ENCODE measurements at regions not wholly inside any gene's neighbourhood (a gene's known extent, or its start where the extent isn't known, plus 50 kb on each side); places are given as distances from the start of the nearest gene placed in this dataset.

GRCh38 chr20:24804481-24805206 lies 144.4 kb upstream of the CST7 start:
- Histone ChIP-seq H3K4me1 (ENCODE audit: low read length) (no peaks in the 10 kb centered on the region), H3K4me2 (ENCODE audit: low read depth, low read length) (no peak overlapping the region), H3F3A (ENCODE audit: insufficient read depth, low read length) (no peaks in the 10 kb centered on the region), H3K36me3 (replicated peaks; ENCODE audit: insufficient read depth, low read length) (no peaks in the 10 kb centered on the region), H3K27me3 (replicated peaks; ENCODE audit: insufficient read depth, low read length) (no peaks in the 10 kb centered on the region), H2AFZ (ENCODE audit: low read length) (no peak overlapping the region), H3K27ac (ENCODE audit: low read length) (no peak overlapping the region), H3K9me3 (replicated peaks; ENCODE audit: insufficient read depth, low read length) (no peaks in the 10 kb centered on the region), H3K79me2 (ENCODE audit: low read length) (no peaks in the 10 kb centered on the region), H3K9ac (ENCODE audit: low read length) (no peak overlapping the region), H3K4me3 (ENCODE audit: low read length) (no peak overlapping the region), H3K9me2 (replicated peaks; ENCODE audit: insufficient read depth, low read length) (no peaks in the 10 kb centered on the region), H4K20me1 (ENCODE audit: insufficient read depth, low read length) (no peaks in the 10 kb centered on the region)
- DNase-seq: no peak
- TF ChIP-seq CTCF (IDR thresholded peaks at IDR 0.05; ENCODE audit: low read length) (no peak), EZH2 (optimal IDR thresholded peaks at IDR 0.05; ENCODE audit: low read depth, low read length) (no peak), EZH2phosphoT487 (IDR thresholded peaks at IDR 0.05; ENCODE audit: low read length) (no peak)

DNA sequence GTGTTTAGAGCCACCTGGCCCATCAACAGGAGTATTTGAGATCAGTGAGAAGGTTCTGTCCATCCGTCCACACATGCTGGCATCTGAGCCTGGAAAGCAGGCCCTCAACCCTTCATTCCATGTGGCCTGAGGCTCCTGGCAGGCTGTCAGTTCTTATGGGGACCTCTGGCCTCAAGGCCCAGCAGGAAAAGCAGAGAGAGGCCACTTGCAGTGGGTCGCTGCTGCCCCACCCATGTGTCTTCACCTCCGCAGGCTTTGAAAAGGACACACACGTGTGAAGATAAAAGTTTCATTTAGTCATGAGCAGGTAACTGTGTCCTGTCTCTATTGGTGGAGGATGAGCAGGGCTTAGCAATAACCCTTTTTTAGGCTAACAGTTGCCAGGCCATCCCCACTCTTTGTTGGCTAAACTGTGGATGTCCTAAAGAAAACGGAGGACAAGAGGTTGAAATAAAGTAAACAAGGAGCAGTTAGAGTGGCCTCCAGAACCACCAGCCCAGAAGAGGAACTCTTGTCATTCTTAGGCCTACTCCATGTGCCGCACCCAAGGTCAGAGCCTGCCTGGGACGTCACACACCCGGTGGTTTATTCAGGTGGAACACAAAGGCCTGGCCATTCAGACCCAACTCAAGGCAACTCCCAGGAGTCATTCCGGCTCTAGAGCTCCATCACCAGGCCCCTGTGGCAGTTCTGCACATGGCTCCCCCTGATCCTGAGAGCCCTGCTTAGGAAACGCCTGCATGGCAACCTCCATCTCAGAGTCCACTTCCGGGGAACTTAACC lies 143.4 kb upstream of the CST7 start:
- no peak for TF ChIP-seq EZH2phosphoT487 (IDR thresholded peaks at IDR 0.05; ENCODE audit: low read length)
- no peaks in the 10 kb centered on the region for H3K79me2 ChIP-seq (ENCODE audit: low read length)
- no peak overlapping the region for H3K4me3 ChIP-seq (ENCODE audit: low read length)
- no peak overlapping the region for H3K27ac ChIP-seq (ENCODE audit: low read length)
- H3K4me2 ChIP-seq (ENCODE audit: low read depth, low read length): no peak overlapping the region
- no peaks in the 10 kb centered on the region for H3K27me3 ChIP-seq (replicated peaks; ENCODE audit: insufficient read depth, low read length)
- no peak overlapping the region for H3K9ac ChIP-seq (ENCODE audit: low read length)
- DNase-seq: no peak
- no peaks in the 10 kb centered on the region for H3K36me3 ChIP-seq (replicated peaks; ENCODE audit: insufficient read depth, low read length)
- H3F3A ChIP-seq (ENCODE audit: insufficient read depth, low read length): no peaks in the 10 kb centered on the region
- H3K4me1 ChIP-seq (ENCODE audit: low read length): no peaks in the 10 kb centered on the region
- H4K20me1 ChIP-seq (ENCODE audit: insufficient read depth, low read length): no peaks in the 10 kb centered on the region
- no peaks in the 10 kb centered on the region for H3K9me2 ChIP-seq (replicated peaks; ENCODE audit: insufficient read depth, low read length)
- H3K9me3 ChIP-seq (replicated peaks; ENCODE audit: insufficient read depth, low read length): no peaks in the 10 kb centered on the region
- no peak overlapping the region for H2AFZ ChIP-seq (ENCODE audit: low read length)

DNA sequence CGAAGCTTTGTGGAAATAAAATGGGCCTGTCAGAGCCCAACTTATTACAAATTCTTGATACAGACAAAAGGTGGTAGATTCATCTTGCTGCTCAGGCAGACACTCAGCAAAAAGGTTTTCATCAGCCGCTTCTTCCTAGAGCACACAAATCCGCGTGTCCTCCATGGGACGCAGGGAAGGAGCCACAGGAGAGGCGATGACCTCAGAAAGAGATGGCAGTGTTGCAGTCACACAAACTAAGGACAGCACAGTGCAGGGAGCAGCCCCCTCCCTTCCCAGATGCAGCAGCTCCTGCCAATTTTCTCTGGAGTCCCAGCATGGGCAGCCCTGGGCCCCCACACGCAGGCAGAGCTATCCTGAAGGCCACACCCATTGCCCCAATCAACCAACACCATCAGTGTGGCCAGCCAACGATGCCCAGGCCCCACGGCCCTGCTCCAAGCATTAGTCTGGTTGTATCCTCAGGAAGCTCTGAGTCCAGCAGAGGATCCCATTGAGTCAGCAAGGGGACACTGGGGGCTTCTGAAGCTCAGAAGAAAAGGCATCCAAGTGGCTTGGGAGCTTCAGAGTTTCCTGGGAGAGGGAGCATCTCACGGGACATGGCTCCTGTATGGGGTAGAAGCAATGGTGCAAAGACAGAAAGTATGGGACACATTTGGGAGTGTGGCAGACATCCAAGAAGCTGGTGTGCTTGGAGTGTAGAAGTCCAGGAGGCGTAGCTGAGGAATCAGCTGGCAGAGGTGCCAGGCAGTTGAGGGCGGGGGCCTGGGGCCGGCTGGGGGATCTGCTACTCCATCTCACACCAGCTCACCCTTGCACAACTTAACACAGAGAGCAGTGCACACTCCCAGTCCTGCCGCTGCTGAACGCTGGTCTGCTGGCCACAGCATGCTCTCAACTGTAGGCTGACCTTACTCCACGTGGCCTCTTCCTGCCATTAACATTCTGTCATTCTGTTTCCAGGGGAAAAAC lies 142.1 kb upstream of the CST7 start:
- H3F3A ChIP-seq (ENCODE audit: insufficient read depth, low read length): no peaks in the 10 kb centered on the region
- no peak for DNase-seq
- TF ChIP-seq CTCF (IDR thresholded peaks at IDR 0.05; ENCODE audit: low read length) (no peak), EZH2phosphoT487 (IDR thresholded peaks at IDR 0.05; ENCODE audit: low read length) (no peak), EZH2 (optimal IDR thresholded peaks at IDR 0.05; ENCODE audit: low read depth, low read length) (no peak)
- H3K79me2 ChIP-seq (ENCODE audit: low read length): no peaks in the 10 kb centered on the region
- H3K4me2 ChIP-seq (ENCODE audit: low read depth, low read length): no peak overlapping the region
- no peak overlapping the region for H3K4me3 ChIP-seq (ENCODE audit: low read length)
- H3K4me1 ChIP-seq (ENCODE audit: low read length): no peaks in the 10 kb centered on the region
- no peak overlapping the region for H2AFZ ChIP-seq (ENCODE audit: low read length)
- H3K9ac ChIP-seq (ENCODE audit: low read length): no peak overlapping the region
- H4K20me1 ChIP-seq (ENCODE audit: insufficient read depth, low read length): no peaks in the 10 kb centered on the region
- no peak overlapping the region for H3K27ac ChIP-seq (ENCODE audit: low read length)
- H3K27me3 ChIP-seq (replicated peaks; ENCODE audit: insufficient read depth, low read length): no peaks in the 10 kb centered on the region
- no peaks in the 10 kb centered on the region for H3K9me2 ChIP-seq (replicated peaks; ENCODE audit: insufficient read depth, low read length)
- no peaks in the 10 kb centered on the region for H3K9me3 ChIP-seq (replicated peaks; ENCODE audit: insufficient read depth, low read length)
- no peaks in the 10 kb centered on the region for H3K36me3 ChIP-seq (replicated peaks; ENCODE audit: insufficient read depth, low read length)
